ENCODE measurements at regions not wholly inside any gene's neighbourhood (a gene's known extent, or its start where the extent isn't known, plus 50 kb on each side); places are given as distances from the start of the nearest gene placed in this dataset.

GRCh38 chr14:53461858-53462257 is 308.7 kb upstream of the DDHD1 start:
- no peak for TF ChIP-seq CTCF (conservative IDR thresholded peaks at IDR 0.05; ENCODE audit: low read depth in 2 of 2)
- TF ChIP-seq EZH2 (IDR thresholded peaks at IDR 0.05; ENCODE audit: low read depth, unreplicated experiment), result no peak

All from GM23338 (cell line).